GM12878 (cell line): ENCODE measurements at regions not wholly inside any gene's neighbourhood (a gene's known extent, or its start where the extent isn't known, plus 50 kb on each side); places are given as distances from the start of the nearest gene placed in this dataset.

Experiments
- ATAC-seq: fragments of 200-7000 bp; cut with Tn5 transposase; 3 replicates; pipeline ENCODE4 v1.9.1; 2020; ENCODE audit warnings: mild to moderate bottlenecking, moderate library complexity
- BruUV-seq: library from RNA; stranded (reverse); fragments of 400-500 nt; replicated peaks from 2 replicates; lab custom pipeline; 2021; lab: Mats Ljungman, UMichigan
- CTCF ChIA-PET: fragments of 300-600 bp; sonication (Branson Sonifier 250); formaldehyde crosslinking; extraction: SDS; loops from one replicate; lab custom pipeline; 2021; ENCODE audit warnings: inconsistent platforms; lab: Yijun Ruan, JAX
- POLR2A ChIA-PET: fragments of 350-600 bp; formaldehyde crosslinking; extraction: SDS; loops from one replicate; lab custom pipeline; 2021; ENCODE audit warnings: inconsistent platforms; lab: Charles Lee
- RAD21 ChIA-PET: fragments of 300-600 bp; sonication (Branson Sonifier 250); formaldehyde crosslinking; loops from one replicate; lab custom pipeline; 2023; ENCODE audit warnings: antibody characterized with exemption; ENCODE audit not compliant: unreplicated experiment; lab: Charles Lee
- SMC1A ChIA-PET: fragments of 300-600 bp; sonication (Branson Sonifier 250); formaldehyde crosslinking; loops from one replicate; lab custom pipeline; 2023; ENCODE audit not compliant: unreplicated experiment, uncharacterized antibody; lab: Charles Lee
- DNase-seq: peaks from one replicate; pipeline ENCODE4 v3.0.0-alpha.2; 2011; ENCODE audit warnings: low read depth, low spot score
- FAIRE-seq: peaks from 3 replicates; lab custom pipeline; 2011; peaks lifted over from hg19 to GRCh38; lab: Jason Lieb, UNC
- H2AFZ ChIP-seq: 2 replicates; pipeline ENCODE4 v1.6.0; 2011; ENCODE audit warnings: low read depth, low read length, control low read depth; ENCODE audit not compliant: control insufficient read depth
- H3K27ac ChIP-seq: 2 replicates; pipeline ENCODE4 v1.5.1; 2011; ENCODE audit warnings: control low read depth; ENCODE audit not compliant: control insufficient read depth, insufficient read depth
- H3K27me3 ChIP-seq, 2 experiments: replicated peaks in 1 of 2; 2 replicates each; pipeline versions ENCODE4 v1.6.0 to v1.6.1; 2011; ENCODE audit warnings: low read length in 1 of 2; ENCODE audit not compliant: control insufficient read depth in 2 of 2, insufficient read depth in 2 of 2
- H3K36me3 ChIP-seq, 2 experiments: 2 replicates each; pipeline ENCODE4 v1.5.1; 2011; ENCODE audit warnings: low read length in 1 of 2; ENCODE audit not compliant: control insufficient read depth in 2 of 2, insufficient read depth in 2 of 2
- H3K4me1 ChIP-seq: 2 replicates; pipeline ENCODE4 v1.6.1; 2011; ENCODE audit warnings: mild to moderate bottlenecking, low read length, moderate library complexity, mixed read lengths; ENCODE audit not compliant: control insufficient read depth, insufficient read depth
- H3K4me2 ChIP-seq: 2 replicates; pipeline ENCODE4 v1.6.0; 2011; ENCODE audit warnings: control low read depth; ENCODE audit not compliant: control insufficient read depth, insufficient read depth
- H3K4me3 ChIP-seq: fragments of 200-600 bp; sonication (generic); 2 replicates; pipeline ENCODE4 v1.5.1; 2016
- H3K79me2 ChIP-seq: 2 replicates; pipeline ENCODE4 v1.6.0; 2011; ENCODE audit warnings: low read length; ENCODE audit not compliant: control insufficient read depth, insufficient read depth
- H3K9ac ChIP-seq: 2 replicates; pipeline ENCODE4 v1.8.0; 2011; ENCODE audit warnings: low read length, control low read depth, mixed read lengths; ENCODE audit not compliant: control insufficient read depth, insufficient read depth
- H3K9me3 ChIP-seq: replicated peaks from 3 replicates; pipeline ENCODE4 v1.5.1; 2011; ENCODE audit warnings: mild to moderate bottlenecking, low read length; ENCODE audit not compliant: control insufficient read depth, insufficient read depth
- H4K20me1 ChIP-seq: 2 replicates; pipeline ENCODE4 v1.6.0; 2011; ENCODE audit not compliant: control insufficient read depth, insufficient read depth
- CHD4 ChIP-seq: fragments of 200-600 bp; sonication (generic); IDR thresholded peaks from 2 replicates; pipeline ENCODE4 v1.6.1; 2016; ENCODE audit warnings: mild to moderate bottlenecking
- DPF2 ChIP-seq: fragments of 450-650 bp; IDR thresholded peaks from 2 replicates; pipeline ENCODE4 v1.6.1; 2017; ENCODE audit warnings: mild to moderate bottlenecking
- EZH2 ChIP-seq: IDR thresholded peaks from 2 replicates; pipeline ENCODE4 v1.6.1; 2012; ENCODE audit warnings: low read depth, mild to moderate bottlenecking, control low read depth, inconsistent platforms, low read length, borderline replicate concordance; ENCODE audit not compliant: control insufficient read depth
- MTA3 ChIP-seq: IDR thresholded peaks from 2 replicates; pipeline ENCODE4 v1.6.1; 2012; ENCODE audit warnings: low read length, inconsistent platforms, borderline replicate concordance
- NFXL1 ChIP-seq: fragments of 450-650 bp; IDR thresholded peaks from 2 replicates; pipeline ENCODE4 v1.6.1; 2017; ENCODE audit warnings: antibody characterized with exemption, mild to moderate bottlenecking, borderline replicate concordance
- WGBS: methylation state at CpG from one replicate; pipeline ENCODE4 v1.1.6; 2016; ENCODE audit warnings: low lambda C conversion rate; ENCODE audit not compliant: insufficient replicate concordance, insufficient coverage; ENCODE audit errors: missing lambda C conversion rate; 5-methylcytosine and 5-hydroxymethylcytosine counted together
- in situ Hi-C: fragments of 300-500 bp; cut with MboI; formaldehyde crosslinking; loops from 9 replicates; pipeline ENCODE4 v1.14.3; 2018; ENCODE audit warnings: mixed read lengths
- intact Hi-C: fragments of 100-400 bp; cut with micrococcal nuclease; formaldehyde crosslinking; loops from one replicate; pipeline ENCODE4 v1.14.2; 2022; ENCODE audit not compliant: unreplicated experiment
- TF ChIP-seq, protein P1 (sequence below): fragments of 150-350 bp; IDR thresholded peaks from 2 replicates; pipeline ENCODE4 v1.6.1; 2016; ENCODE audit warnings: low read depth, low read length
- TF ChIP-seq, protein P2 (sequence below): IDR thresholded peaks from 2 replicates; pipeline ENCODE4 v1.6.1; 2011; ENCODE audit warnings: borderline replicate concordance, low read depth, mild to moderate bottlenecking, moderate library complexity, low read length; ENCODE audit not compliant: insufficient read depth, poor library complexity, severe bottlenecking

DNA sequence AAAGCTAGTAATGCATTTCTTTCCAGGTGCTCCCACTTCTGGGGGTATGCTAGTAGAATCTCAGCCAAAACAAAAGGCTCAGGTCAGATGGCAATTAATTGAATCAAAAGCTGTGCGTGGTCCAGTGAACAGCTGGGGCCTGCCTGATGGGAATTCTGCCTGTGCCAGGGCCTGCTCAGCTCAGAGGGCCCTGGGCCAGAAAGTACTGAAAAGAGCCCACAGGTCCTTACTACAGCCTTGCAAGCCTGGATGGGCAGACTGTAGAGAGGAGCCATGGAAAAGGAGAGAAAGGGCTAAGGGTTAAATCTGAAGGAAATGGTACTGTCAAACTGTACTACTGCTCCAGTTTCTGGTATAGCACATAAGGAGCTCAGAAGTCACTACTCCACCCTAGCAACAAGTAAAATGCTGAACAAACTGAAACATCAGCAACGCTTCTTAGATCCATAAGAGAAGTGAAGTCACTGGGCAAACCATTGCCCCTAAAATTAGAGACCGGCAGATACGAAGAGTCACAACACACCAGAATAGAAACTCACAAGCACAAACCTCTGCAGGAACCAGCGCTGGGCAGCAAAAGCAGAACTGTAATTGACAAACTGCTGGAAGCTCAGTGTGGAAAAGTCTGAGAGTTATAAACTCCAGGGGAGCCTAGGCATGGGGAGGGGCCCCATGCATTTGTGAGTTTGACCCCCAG lies 121.1 kb upstream of the SYT6 start:
- WGBS: 39% methylated on average over 5 of the region's 5 CpGs
- TF ChIP-seq, protein P1, sequence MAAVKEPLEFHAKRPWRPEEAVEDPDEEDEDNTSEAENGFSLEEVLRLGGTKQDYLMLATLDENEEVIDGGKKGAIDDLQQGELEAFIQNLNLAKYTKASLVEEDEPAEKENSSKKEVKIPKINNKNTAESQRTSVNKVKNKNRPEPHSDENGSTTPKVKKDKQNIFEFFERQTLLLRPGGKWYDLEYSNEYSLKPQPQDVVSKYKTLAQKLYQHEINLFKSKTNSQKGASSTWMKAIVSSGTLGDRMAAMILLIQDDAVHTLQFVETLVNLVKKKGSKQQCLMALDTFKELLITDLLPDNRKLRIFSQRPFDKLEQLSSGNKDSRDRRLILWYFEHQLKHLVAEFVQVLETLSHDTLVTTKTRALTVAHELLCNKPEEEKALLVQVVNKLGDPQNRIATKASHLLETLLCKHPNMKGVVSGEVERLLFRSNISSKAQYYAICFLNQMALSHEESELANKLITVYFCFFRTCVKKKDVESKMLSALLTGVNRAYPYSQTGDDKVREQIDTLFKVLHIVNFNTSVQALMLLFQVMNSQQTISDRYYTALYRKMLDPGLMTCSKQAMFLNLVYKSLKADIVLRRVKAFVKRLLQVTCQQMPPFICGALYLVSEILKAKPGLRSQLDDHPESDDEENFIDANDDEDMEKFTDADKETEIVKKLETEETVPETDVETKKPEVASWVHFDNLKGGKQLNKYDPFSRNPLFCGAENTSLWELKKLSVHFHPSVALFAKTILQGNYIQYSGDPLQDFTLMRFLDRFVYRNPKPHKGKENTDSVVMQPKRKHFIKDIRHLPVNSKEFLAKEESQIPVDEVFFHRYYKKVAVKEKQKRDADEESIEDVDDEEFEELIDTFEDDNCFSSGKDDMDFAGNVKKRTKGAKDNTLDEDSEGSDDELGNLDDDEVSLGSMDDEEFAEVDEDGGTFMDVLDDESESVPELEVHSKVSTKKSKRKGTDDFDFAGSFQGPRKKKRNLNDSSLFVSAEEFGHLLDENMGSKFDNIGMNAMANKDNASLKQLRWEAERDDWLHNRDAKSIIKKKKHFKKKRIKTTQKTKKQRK: no peak
- TF ChIP-seq, protein P2, sequence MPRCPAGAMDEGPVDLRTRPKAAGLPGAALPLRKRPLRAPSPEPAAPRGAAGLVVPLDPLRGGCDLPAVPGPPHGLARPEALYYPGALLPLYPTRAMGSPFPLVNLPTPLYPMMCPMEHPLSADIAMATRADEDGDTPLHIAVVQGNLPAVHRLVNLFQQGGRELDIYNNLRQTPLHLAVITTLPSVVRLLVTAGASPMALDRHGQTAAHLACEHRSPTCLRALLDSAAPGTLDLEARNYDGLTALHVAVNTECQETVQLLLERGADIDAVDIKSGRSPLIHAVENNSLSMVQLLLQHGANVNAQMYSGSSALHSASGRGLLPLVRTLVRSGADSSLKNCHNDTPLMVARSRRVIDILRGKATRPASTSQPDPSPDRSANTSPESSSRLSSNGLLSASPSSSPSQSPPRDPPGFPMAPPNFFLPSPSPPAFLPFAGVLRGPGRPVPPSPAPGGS: no peak
- TF ChIP-seq CHD4: no peak
- no peak for TF ChIP-seq EZH2
- TF ChIP-seq NFXL1: no peak
- TF ChIP-seq DPF2: no peak
- TF ChIP-seq MTA3: no peak
- H3K9ac ChIP-seq: no peak overlapping the region
- no peak overlapping the region for H3K4me2 ChIP-seq
- BruUV-seq: no TSS peak
- H3K27ac ChIP-seq: no peak overlapping the region
- ATAC-seq: no peak
- no peaks in the 10 kb centered on the region for H3K4me1 ChIP-seq
- no peaks in the 10 kb centered on the region for H3K36me3 ChIP-seq
- ChIA-PET POLR2A (no interaction called here), RAD21 (interaction anchor here (1.9 kb wide), 1 partner anchor 297 kb away, joined by 4 read pairs; no protein-coding TSS in a partner anchor), CTCF (interaction anchor here (0.6 to 6.0 kb wide), 2 partner anchors 7 to 849 kb away, joined by 3 to 35 read pairs; no protein-coding TSS in a partner anchor), SMC1A (interaction anchor here (1.4 to 2.0 kb wide), 3 partner anchors 8 to 298 kb away, joined by 3 to 7 read pairs (median 6); no protein-coding TSS in a partner anchor)
- no peak overlapping the region for H2AFZ ChIP-seq
- no peaks in the 10 kb centered on the region; a peak in 1 of 4 replicates for H3K27me3 ChIP-seq
- DNase-seq: no peak
- H4K20me1 ChIP-seq: no peaks in the 10 kb centered on the region
- intact Hi-C loops (no loop called here), in situ Hi-C loops (loop anchor here (5.0 to 10.0 kb wide), 2 partner anchors 292 to 440 kb away; no protein-coding TSS in a partner anchor)
- no peaks in the 10 kb centered on the region for H3K79me2 ChIP-seq
- no peak for FAIRE-seq
- H3K9me3 ChIP-seq: no peaks in the 10 kb centered on the region
- no peak overlapping the region for H3K4me3 ChIP-seq
